IPS-15b (cell line): ENCODE measurements at regions not wholly inside any gene's neighbourhood (a gene's known extent, or its start where the extent isn't known, plus 50 kb on each side); places are given as distances from the start of the nearest gene placed in this dataset.
A peak's percentile ranks its signal among the peaks of the same experiment; 100 is the strongest.

Source experiments
- H3K27me3 ChIP-seq: one replicate; pipeline ENCODE4 v1.6.1; 2013; ENCODE audit warnings: low read length; ENCODE audit not compliant: control insufficient read depth, insufficient read depth
- H3K36me3 ChIP-seq: one replicate; pipeline ENCODE4 v1.6.1; 2013; ENCODE audit warnings: low read length; ENCODE audit not compliant: control insufficient read depth, insufficient read depth
- H3K4me1 ChIP-seq: one replicate; pipeline ENCODE4 v1.6.1; 2013; ENCODE audit warnings: mild to moderate bottlenecking, low read length; ENCODE audit not compliant: control insufficient read depth, insufficient read depth
- H3K4me3 ChIP-seq: one replicate; pipeline ENCODE4 v1.5.1; 2013; ENCODE audit warnings: low read depth, low read length
- H3K9ac ChIP-seq: one replicate; pipeline ENCODE4 v1.6.1; 2013; ENCODE audit warnings: low read depth, mild to moderate bottlenecking, low read length
- H3K9me3 ChIP-seq: one replicate; pipeline ENCODE4 v1.6.1; 2013; ENCODE audit warnings: mild to moderate bottlenecking, low read length; ENCODE audit not compliant: control insufficient read depth, insufficient read depth

DNA sequence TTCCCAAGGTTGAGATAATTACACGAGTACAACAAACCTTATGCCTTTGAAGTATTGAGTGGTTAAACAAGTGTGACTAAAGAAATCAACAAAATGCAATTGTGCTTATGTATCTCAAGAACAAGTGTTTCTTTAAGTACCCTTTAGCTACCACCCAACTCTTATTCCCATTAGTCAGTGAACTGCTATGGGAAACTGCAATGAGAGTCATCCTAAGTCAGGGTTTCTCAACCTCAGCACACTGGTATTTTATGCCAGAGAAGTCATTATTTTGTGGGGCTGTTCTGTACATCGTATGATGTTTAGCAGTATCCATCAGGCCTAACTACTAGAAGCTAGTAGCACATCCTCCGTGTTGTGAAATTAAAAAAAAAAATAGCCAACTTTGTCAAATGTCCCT is 549.1 kb upstream of the BOD1L1 start:
- Histone ChIP-seq H3K9me3 (no peaks in the 10 kb centered on the region), H3K27me3 (no peaks in the 10 kb centered on the region), H3K4me3 (no peak overlapping the region), H3K4me1 (peaks cover 16% of the 10 kb centered on the region), H3K36me3 (no peaks in the 10 kb centered on the region), H3K9ac (no peak overlapping the region)

DNA sequence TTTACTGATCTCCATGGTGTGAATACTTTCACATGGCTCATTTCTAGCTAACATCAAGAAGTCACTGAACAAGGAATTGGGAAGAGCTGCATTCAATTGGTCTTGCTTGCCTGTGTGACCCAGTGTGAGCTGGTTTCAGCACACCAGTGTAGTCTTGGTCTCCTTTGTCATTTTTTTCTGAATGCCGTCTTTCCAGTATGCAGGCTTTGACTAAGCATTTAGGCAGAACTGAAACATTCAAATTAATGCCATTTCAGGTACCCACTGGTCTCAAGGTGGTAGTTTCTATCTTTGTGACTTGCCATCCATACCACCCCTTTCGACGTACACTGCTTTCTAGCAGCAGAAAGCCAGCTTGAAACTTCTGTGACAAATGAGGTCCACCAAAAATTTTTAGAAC is 550.5 kb upstream of the BOD1L1 start:
- Histone ChIP-seq H3K9ac (no peak overlapping the region), H3K4me1 (peaks cover 16% of the 10 kb centered on the region), H3K27me3 (no peaks in the 10 kb centered on the region), H3K4me3 (no peak overlapping the region), H3K9me3 (no peaks in the 10 kb centered on the region), H3K36me3 (no peaks in the 10 kb centered on the region)

GRCh38 chr4:14178421-14178820 is 550.9 kb upstream of the BOD1L1 start:
- H3K9ac ChIP-seq, result no peak overlapping the region
- H3K27me3 ChIP-seq, result no peaks in the 10 kb centered on the region
- no peak overlapping the region for H3K4me3 ChIP-seq
- H3K36me3 ChIP-seq, result no peaks in the 10 kb centered on the region
- H3K4me1 ChIP-seq, result peaks cover 16% of the 10 kb centered on the region
- no peaks in the 10 kb centered on the region for H3K9me3 ChIP-seq

- peaks cover 14% of the 10 kb centered on the region for H3K4me1 ChIP-seq
- H3K9me3 ChIP-seq, result no peaks in the 10 kb centered on the region
- H3K4me3 ChIP-seq, result no peak overlapping the region
- H3K36me3 ChIP-seq, result no peaks in the 10 kb centered on the region
- H3K9ac ChIP-seq, result no peak overlapping the region
- no peaks in the 10 kb centered on the region for H3K27me3 ChIP-seq
These were observed 552.6 kb upstream of the BOD1L1 start for GRCh38 chr4:14180166-14180565.

- Histone ChIP-seq H3K4me3 (no peak overlapping the region), H3K9me3 (no peaks in the 10 kb centered on the region), H3K4me1 (peaks cover 11% of the 10 kb centered on the region), H3K27me3 (no peaks in the 10 kb centered on the region), H3K9ac (no peak overlapping the region), H3K36me3 (no peaks in the 10 kb centered on the region)
These were observed 553.6 kb upstream of the BOD1L1 start for GRCh38 chr4:14180983-14181601.

DNA sequence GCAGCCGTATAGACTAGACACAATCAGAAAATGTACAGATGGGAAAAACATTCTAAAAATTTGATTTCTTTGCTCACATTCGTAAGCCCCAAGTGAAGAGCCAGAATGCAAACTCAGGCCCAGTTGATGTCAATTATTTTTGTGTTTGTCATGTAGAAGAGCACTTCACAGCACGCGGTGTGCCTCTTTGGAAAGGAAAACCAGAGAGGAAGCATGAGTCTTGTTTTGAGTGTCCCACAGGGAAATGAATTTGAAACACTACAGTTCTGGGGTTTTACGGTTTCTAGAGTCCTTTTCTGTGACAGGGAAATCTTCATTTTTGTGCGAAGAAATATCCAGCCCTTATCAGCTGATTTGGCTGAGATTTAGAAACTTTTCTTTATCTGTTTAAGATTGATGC is 554.6 kb upstream of the BOD1L1 start:
- Histone ChIP-seq H3K27me3 (no peaks in the 10 kb centered on the region), H3K4me3 (no peak overlapping the region), H3K36me3 (no peaks in the 10 kb centered on the region), H3K4me1 (peaks cover 7% of the 10 kb centered on the region), H3K9ac (no peak overlapping the region), H3K9me3 (no peaks in the 10 kb centered on the region)

GRCh38 chr4:14184265-14184664 is 556.7 kb upstream of the BOD1L1 start:
- Histone ChIP-seq H3K4me1 (no peaks in the 10 kb centered on the region), H3K9me3 (no peaks in the 10 kb centered on the region), H3K36me3 (no peaks in the 10 kb centered on the region), H3K9ac (peak overlapping the region; percentile 16), H3K4me3 (no peak overlapping the region), H3K27me3 (no peaks in the 10 kb centered on the region)

GRCh38 chr4:14184767-14185166 is 557.2 kb upstream of the BOD1L1 start:
- H3K27me3 ChIP-seq, result no peaks in the 10 kb centered on the region
- H3K4me3 ChIP-seq, result no peak overlapping the region
- no peaks in the 10 kb centered on the region for H3K36me3 ChIP-seq
- H3K9me3 ChIP-seq, result no peaks in the 10 kb centered on the region
- H3K9ac ChIP-seq, result no peak overlapping the region
- H3K4me1 ChIP-seq, result no peaks in the 10 kb centered on the region

GRCh38 chr4:14188214-14188613 is 560.7 kb upstream of the BOD1L1 start:
- H3K9me3 ChIP-seq, result no peaks in the 10 kb centered on the region
- no peaks in the 10 kb centered on the region for H3K36me3 ChIP-seq
- H3K27me3 ChIP-seq, result no peaks in the 10 kb centered on the region
- no peaks in the 10 kb centered on the region for H3K4me1 ChIP-seq
- H3K4me3 ChIP-seq, result no peak overlapping the region
- H3K9ac ChIP-seq, result no peak overlapping the region

DNA sequence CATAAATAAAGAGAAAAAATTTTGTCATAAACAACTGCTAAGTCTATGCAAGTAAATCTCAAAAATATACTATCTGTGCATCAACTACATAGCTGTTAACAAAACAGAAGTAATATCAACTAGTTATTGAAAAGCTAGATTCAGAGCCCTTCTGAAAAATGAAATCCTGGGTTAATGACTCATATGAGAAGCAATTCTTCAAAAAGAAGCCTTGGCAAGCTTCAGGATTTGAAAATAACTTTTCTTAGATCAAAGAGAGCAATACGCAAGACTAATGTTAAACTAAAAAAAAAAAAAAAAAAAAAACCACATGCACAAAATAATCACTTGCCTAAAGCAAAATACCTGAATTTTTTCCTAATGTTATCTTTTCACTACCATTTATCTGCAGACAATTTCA is 566.1 kb upstream of the BOD1L1 start:
- Histone ChIP-seq H3K27me3 (no peaks in the 10 kb centered on the region), H3K36me3 (no peaks in the 10 kb centered on the region), H3K4me1 (no peaks in the 10 kb centered on the region), H3K4me3 (no peak overlapping the region), H3K9ac (no peak overlapping the region), H3K9me3 (no peaks in the 10 kb centered on the region)

DNA sequence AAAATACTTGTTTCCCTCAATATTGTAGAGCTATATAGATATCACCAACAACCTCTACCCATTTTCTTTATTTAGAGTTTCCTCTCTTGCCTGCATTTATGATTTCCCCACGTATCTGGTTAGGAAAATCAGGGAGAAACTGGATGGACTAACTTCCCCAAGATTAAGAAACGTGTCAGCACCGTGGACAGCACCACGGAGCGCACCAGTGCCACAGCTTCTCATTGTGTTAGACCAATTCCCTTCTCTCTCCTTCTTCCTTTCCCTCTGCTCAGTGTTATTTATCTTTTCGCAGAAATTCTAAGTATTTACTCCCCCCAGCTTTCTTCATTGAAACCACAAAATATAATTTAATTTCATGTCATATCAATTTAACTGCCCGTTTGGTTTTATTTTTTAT is 568.6 kb upstream of the BOD1L1 start:
- Histone ChIP-seq H3K27me3 (no peaks in the 10 kb centered on the region), H3K9me3 (no peaks in the 10 kb centered on the region)

GRCh38 chr4:14215116-14215770 is 587.7 kb upstream of the BOD1L1 start:
- no peaks in the 10 kb centered on the region for H3K36me3 ChIP-seq
- no peaks in the 10 kb centered on the region for H3K4me1 ChIP-seq
- H3K9ac ChIP-seq, result no peak overlapping the region
- H3K9me3 ChIP-seq, result no peaks in the 10 kb centered on the region
- H3K4me3 ChIP-seq, result no peak overlapping the region
- H3K27me3 ChIP-seq, result no peaks in the 10 kb centered on the region

More for the DNA sequence above, 568.6 kb upstream of the BOD1L1 start:
- Histone ChIP-seq H3K4me3 (no peak overlapping the region), H3K9ac (no peak overlapping the region), H3K4me1 (no peaks in the 10 kb centered on the region), H3K36me3 (no peaks in the 10 kb centered on the region)
